K562 (cell line): ENCODE measurements at regions not wholly inside any gene's neighbourhood (a gene's known extent, or its start where the extent isn't known, plus 50 kb on each side); places are given as distances from the start of the nearest gene placed in this dataset.

Source experiments
- ATAC-seq: fragments of 200-7000 bp; cut with Tn5 transposase; 3 replicates; pipeline ENCODE4 v1.9.1; 2020; ENCODE audit warnings: moderate library complexity
- BruUV-seq: library from RNA; stranded (reverse); fragments of 400-500 nt; replicated peaks from 2 replicates; lab custom pipeline; 2021; lab: Mats Ljungman, UMichigan
- CTCF ChIA-PET: fragments of 300-600 bp; formaldehyde crosslinking; extraction: SDS; loops from one replicate; lab custom pipeline; 2021; ENCODE audit warnings: low intra/inter-chr PET ratio; lab: Yijun Ruan, JAX
- POLR2A ChIA-PET: fragments of 300-600, 350-650 bp; sonication (Branson Sonifier 250); formaldehyde crosslinking; extraction: SDS; loops from one replicate; lab custom pipeline; 2021; ENCODE audit warnings: antibody characterized with exemption, inconsistent platforms; lab: Yijun Ruan, JAX
- DNase-seq, 4 experiments: peaks; one replicate each; pipeline versions ENCODE4 v3.0.0 to v3.0.0-alpha.2; 2011 to 2018; ENCODE audit warnings: low spot score in 3 of 4, mixed read lengths in 3 of 4; ENCODE audit errors: extremely low read depth in 1 of 4
- FAIRE-seq: peaks from 2 replicates; lab custom pipeline; 2011; peaks lifted over from hg19 to GRCh38; lab: Jason Lieb, UNC
- H2AFZ ChIP-seq: 2 replicates; pipeline ENCODE4 v1.6.0; 2011; ENCODE audit warnings: low read depth, low read length, control low read depth, inconsistent platforms
- H3K27ac ChIP-seq: fragments of 200-600 bp; 3 replicates; pipeline ENCODE4 v1.8.0; 2011; ENCODE audit warnings: low read depth, mild to moderate bottlenecking, control low read depth, inconsistent platforms, low read length, moderate library complexity, mixed read lengths; ENCODE audit errors: extremely low read depth
- H3K27me3 ChIP-seq, 2 experiments: fragments of 300-600 bp in 1 of 2; 2 replicates in 1 of 2; 3 replicates in 1 of 2; pipeline versions ENCODE4 v1.6.0 to v1.8.0; 2011; ENCODE audit warnings: inconsistent platforms in 2 of 2, low read length in 2 of 2, mild to moderate bottlenecking in 1 of 2, mixed read lengths in 1 of 2, moderate library complexity in 1 of 2; ENCODE audit not compliant: control insufficient read depth in 2 of 2, insufficient read depth in 2 of 2
- H3K36me3 ChIP-seq: fragments of 300-600 bp; 3 replicates; pipeline ENCODE4 v1.8.0; 2011; ENCODE audit warnings: mild to moderate bottlenecking, low read length, inconsistent platforms; ENCODE audit not compliant: control insufficient read depth, insufficient read depth
- H3K4me1 ChIP-seq, 2 experiments: fragments of 200-600 bp in 1 of 2; replicated peaks in 1 of 2; 2 replicates in 1 of 2; 3 replicates in 1 of 2; pipeline versions ENCODE4 v1.5.1 to v1.8.0; 2011; ENCODE audit warnings: inconsistent platforms in 2 of 2, low read length in 2 of 2, mild to moderate bottlenecking in 1 of 2, mixed read lengths in 1 of 2, moderate library complexity in 1 of 2; ENCODE audit not compliant: control insufficient read depth in 2 of 2, insufficient read depth in 2 of 2
- H3K4me2 ChIP-seq: 2 replicates; pipeline ENCODE4 v1.6.1; 2011; ENCODE audit warnings: low read length, control low read depth, inconsistent platforms, mixed read lengths; ENCODE audit not compliant: insufficient read depth
- H3K4me3 ChIP-seq: fragments of 200-600 bp; sonication (generic), shearing (Covaris generic); 2 replicates; pipeline ENCODE4 v1.5.1; 2016; ENCODE audit warnings: control low read depth, inconsistent platforms
- H3K79me2 ChIP-seq: fragments of 200-600 bp; 3 replicates; pipeline ENCODE4 v1.8.0; 2011; ENCODE audit warnings: low read length, inconsistent platforms; ENCODE audit not compliant: control insufficient read depth, insufficient read depth
- H3K9ac ChIP-seq, 2 experiments: 2 replicates each; pipeline versions ENCODE4 v1.6.0 to v1.6.1; 2011; ENCODE audit warnings: low read depth in 2 of 2, low read length in 2 of 2, control low read depth in 1 of 2, inconsistent platforms in 1 of 2, mild to moderate bottlenecking in 1 of 2, mixed read lengths in 1 of 2; ENCODE audit not compliant: insufficient read depth in 1 of 2
- H3K9me1 ChIP-seq: one replicate; pipeline ENCODE4 v1.6.0; 2011; ENCODE audit warnings: inconsistent platforms, mild to moderate bottlenecking, low read length, moderate library complexity; ENCODE audit not compliant: control insufficient read depth, insufficient read depth
- H3K9me3 ChIP-seq: replicated peaks from 2 replicates; pipeline ENCODE4 v1.5.1; 2011; ENCODE audit warnings: low read depth, low read length, inconsistent platforms; ENCODE audit not compliant: control insufficient read depth, insufficient read depth
- H4K20me1 ChIP-seq: replicated peaks from 2 replicates; pipeline ENCODE4 v1.6.1; 2011; ENCODE audit warnings: low read length, inconsistent platforms, mixed read lengths; ENCODE audit not compliant: control insufficient read depth, insufficient read depth
- CBX2 ChIP-seq: fragments of 200-600 bp; sonication (generic); IDR thresholded peaks from one replicate; pipeline ENCODE4 v1.6.1; 2012; ENCODE audit warnings: mild to moderate bottlenecking, low read length, inconsistent platforms; ENCODE audit not compliant: insufficient read depth, poor library complexity, severe bottlenecking
- NR1H2 ChIP-seq: sonication (generic); formaldehyde crosslinking; IDR thresholded peaks from 2 replicates; pipeline ENCODE4 v1.4.0; 2020; ENCODE audit warnings: mild to moderate bottlenecking, missing genetic modification reagents
- POLR2AphosphoS5 ChIP-seq: IDR thresholded peaks from 2 replicates; pipeline ENCODE4 v1.6.1; 2011; ENCODE audit warnings: mild to moderate bottlenecking, low read depth, low read length, moderate library complexity; ENCODE audit not compliant: control insufficient read depth, insufficient read depth
- RBFOX2 ChIP-seq: fragments of 200-400 bp; formaldehyde crosslinking; IDR thresholded peaks from 2 replicates; pipeline ENCODE4 v1.6.1; 2017; ENCODE audit warnings: low read depth, mild to moderate bottlenecking, low read length, moderate library complexity
- RFX1 ChIP-seq: fragments of 450-650 bp; IDR thresholded peaks from 2 replicates; pipeline ENCODE4 v1.6.1; 2016; ENCODE audit warnings: mild to moderate bottlenecking, moderate library complexity
- TARDBP ChIP-seq: fragments of 450-650 bp; IDR thresholded peaks from 2 replicates; pipeline ENCODE4 v1.6.1; 2016
- WGBS: fragments of 100-300 bp; shearing (Covaris generic); methylation state at CpG from one replicate; pipeline ENCODE4 v1.1.6; 2016; ENCODE audit warnings: low coverage, mixed read lengths; ENCODE audit not compliant: insufficient coverage; ENCODE audit errors: missing lambda C conversion rate; 5-methylcytosine and 5-hydroxymethylcytosine counted together
- in situ Hi-C: fragments of 300-500 bp; cut with MboI; formaldehyde crosslinking; loops from 4 replicates; pipeline ENCODE4 v1.15.0; 2018; ENCODE audit warnings: inconsistent platforms, mixed read lengths
- intact Hi-C: fragments of 100-400 bp; cut with micrococcal nuclease; formaldehyde crosslinking; loops from 2 replicates; pipeline ENCODE4 v1.14.2; 2022
- TF ChIP-seq, protein P1 (sequence below): sonication (generic); formaldehyde crosslinking; IDR thresholded peaks from 2 replicates; pipeline ENCODE4 v1.8.1; 2023; ENCODE audit warnings: missing genetic modification reagents, mild to moderate bottlenecking, borderline replicate concordance

DNA sequence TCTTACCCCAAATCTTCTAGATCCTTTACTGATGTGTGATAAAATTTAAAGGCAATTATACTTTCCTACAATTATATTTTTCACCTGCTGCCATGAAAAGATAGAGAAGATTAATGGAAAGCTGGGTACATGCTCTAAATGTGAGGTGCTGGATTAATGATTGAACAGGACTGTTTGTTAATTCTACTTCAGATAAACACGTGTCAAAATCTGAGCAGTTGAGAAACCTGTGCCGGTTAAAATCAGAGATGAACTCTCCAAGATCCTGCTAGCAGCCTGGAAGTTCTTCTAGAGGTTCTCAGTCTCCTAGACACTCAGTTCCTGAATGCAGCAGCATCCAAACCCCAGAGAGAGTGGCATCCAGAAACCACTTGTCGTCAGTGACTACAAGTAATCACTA lies 69.2 kb downstream of the INHBA start (continued):
- TF ChIP-seq, protein P1, sequence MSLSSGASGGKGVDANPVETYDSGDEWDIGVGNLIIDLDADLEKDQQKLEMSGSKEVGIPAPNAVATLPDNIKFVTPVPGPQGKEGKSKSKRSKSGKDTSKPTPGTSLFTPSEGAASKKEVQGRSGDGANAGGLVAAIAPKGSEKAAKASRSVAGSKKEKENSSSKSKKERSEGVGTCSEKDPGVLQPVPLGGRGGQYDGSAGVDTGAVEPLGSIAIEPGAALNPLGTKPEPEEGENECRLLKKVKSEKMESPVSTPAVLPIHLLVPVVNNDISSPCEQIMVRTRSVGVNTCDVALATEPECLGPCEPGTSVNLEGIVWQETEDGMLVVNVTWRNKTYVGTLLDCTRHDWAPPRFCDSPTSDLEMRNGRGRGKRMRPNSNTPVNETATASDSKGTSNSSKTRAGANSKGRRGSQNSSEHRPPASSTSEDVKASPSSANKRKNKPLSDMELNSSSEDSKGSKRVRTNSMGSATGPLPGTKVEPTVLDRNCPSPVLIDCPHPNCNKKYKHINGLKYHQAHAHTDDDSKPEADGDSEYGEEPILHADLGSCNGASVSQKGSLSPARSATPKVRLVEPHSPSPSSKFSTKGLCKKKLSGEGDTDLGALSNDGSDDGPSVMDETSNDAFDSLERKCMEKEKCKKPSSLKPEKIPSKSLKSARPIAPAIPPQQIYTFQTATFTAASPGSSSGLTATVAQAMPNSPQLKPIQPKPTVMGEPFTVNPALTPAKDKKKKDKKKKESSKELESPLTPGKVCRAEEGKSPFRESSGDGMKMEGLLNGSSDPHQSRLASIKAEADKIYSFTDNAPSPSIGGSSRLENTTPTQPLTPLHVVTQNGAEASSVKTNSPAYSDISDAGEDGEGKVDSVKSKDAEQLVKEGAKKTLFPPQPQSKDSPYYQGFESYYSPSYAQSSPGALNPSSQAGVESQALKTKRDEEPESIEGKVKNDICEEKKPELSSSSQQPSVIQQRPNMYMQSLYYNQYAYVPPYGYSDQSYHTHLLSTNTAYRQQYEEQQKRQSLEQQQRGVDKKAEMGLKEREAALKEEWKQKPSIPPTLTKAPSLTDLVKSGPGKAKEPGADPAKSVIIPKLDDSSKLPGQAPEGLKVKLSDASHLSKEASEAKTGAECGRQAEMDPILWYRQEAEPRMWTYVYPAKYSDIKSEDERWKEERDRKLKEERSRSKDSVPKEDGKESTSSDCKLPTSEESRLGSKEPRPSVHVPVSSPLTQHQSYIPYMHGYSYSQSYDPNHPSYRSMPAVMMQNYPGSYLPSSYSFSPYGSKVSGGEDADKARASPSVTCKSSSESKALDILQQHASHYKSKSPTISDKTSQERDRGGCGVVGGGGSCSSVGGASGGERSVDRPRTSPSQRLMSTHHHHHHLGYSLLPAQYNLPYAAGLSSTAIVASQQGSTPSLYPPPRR (CRISPR knock-in tag), result no peak

DNA sequence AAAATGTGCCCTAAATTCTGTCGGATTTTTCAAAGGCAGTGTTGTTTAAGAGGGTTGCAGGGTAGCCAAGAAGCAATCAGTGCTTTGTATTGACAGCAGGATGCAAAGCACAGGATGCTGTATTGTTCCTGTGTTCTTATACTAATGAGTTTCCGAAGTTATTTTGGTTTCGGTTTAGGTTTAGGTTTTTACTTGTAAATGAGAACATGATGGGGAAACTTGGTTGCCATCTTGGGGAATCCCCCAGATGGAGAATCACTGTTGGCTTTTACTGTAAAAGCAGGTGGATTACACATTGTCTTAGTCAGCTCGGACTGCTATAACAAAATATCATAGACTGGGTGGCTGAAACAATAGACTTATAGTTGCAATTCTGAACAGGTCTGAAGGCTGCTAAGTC lies 72.1 kb downstream of the INHBA start:
- FAIRE-seq, result no peak
- CTCF ChIA-PET, result no interaction called here
- H3K36me3 ChIP-seq, result no peaks in the 10 kb centered on the region
- no peak overlapping the region for H3K4me2 ChIP-seq
- H2AFZ ChIP-seq, result no peak overlapping the region
- in situ Hi-C loops (no loop called here), intact Hi-C loops (no loop called here)
- POLR2A ChIA-PET, result no interaction called here
- no peaks in the 10 kb centered on the region for H3K79me2 ChIP-seq
- BruUV-seq, result no TSS peak
- H3K4me1 ChIP-seq, result no peaks in the 10 kb centered on the region
- WGBS, result 2% methylated on average over 4 of the region's 4 CpGs
- H3K27me3 ChIP-seq, result no peaks in the 10 kb centered on the region
- ATAC-seq, result no peak
- H3K9ac ChIP-seq, result no peak overlapping the region
- H3K4me3 ChIP-seq, result no peak overlapping the region
- no peaks in the 10 kb centered on the region for H3K9me1 ChIP-seq
- no peaks in the 10 kb centered on the region for H4K20me1 ChIP-seq
- no peak for DNase-seq
- no peaks in the 10 kb centered on the region for H3K9me3 ChIP-seq
- no peak overlapping the region for H3K27ac ChIP-seq
- TF ChIP-seq RFX1 (no peak), RBFOX2 (no peak), CBX2 (no peak), TARDBP (no peak), POLR2AphosphoS5 (no peak), NR1H2 (CRISPR knock-in tag) (no peak)
